ENCODE measurements at regions not wholly inside any gene's neighbourhood (a gene's known extent, or its start where the extent isn't known, plus 50 kb on each side); places are given as distances from the start of the nearest gene placed in this dataset.

- TF ChIP-seq KDM4A (IDR thresholded peaks at IDR 0.05; ENCODE audit: low read depth, low read length, severe bottlenecking) (no peak), CBX8 (IDR thresholded peaks at IDR 0.05; ENCODE audit: borderline replicate concordance, low read depth, low read length) (no peak), SIN3A (conservative IDR thresholded peaks at IDR 0.05 in 1 of 2, IDR thresholded peaks at IDR 0.05 in 1 of 2; ENCODE audit: low read depth in 1 of 2, low read length in 2 of 2) (no peak), TEAD4 (IDR thresholded peaks at IDR 0.05; ENCODE audit: low read depth, low read length) (no peak), BRCA1 (IDR thresholded peaks at IDR 0.05; ENCODE audit: low read depth, low read length) (no peak), CHD1 (IDR thresholded peaks at IDR 0.05; ENCODE audit: low read depth, low read length) (no peak), ASH2L (IDR thresholded peaks at IDR 0.05; ENCODE audit: low read length) (no peak), CEBPB (IDR thresholded peaks at IDR 0.05; ENCODE audit: low read depth, low read length) (no peak)
These were observed 499.5 kb upstream of the PROK2 start (continued) for GRCh38 chr3:72284471-72284870.

Measured in H1 (cell line).